Dendritic cell treated with granulocyte-macrophage colony-stimulating factor and Interleukin-4, amounts not matched to agents 40 ng/mL and 50 ng/mL, for 4 days (primary cell): ENCODE measurements at regions not wholly inside any gene's neighbourhood (a gene's known extent, or its start where the extent isn't known, plus 50 kb on each side); places are given as distances from the start of the nearest gene placed in this dataset.
"Not testable (repeated sequence)": the region's sequence is repeated elsewhere in the genome, so short reads cannot be mapped to it uniquely, and the experiment has no call there.

Source experiments
- H3K27ac Mint-ChIP-seq: one replicate; pipeline ENCODE4 v1.8.0; 2022; ENCODE audit warnings: mild to moderate bottlenecking, mixed read lengths
- H3K27me3 Mint-ChIP-seq: one replicate; pipeline ENCODE4 v1.8.0; 2022; ENCODE audit warnings: mild to moderate bottlenecking, mixed read lengths
- H3K36me3 Mint-ChIP-seq: one replicate; pipeline ENCODE4 v1.8.0; 2022; ENCODE audit warnings: low read depth, mixed read lengths
- H3K4me1 Mint-ChIP-seq: one replicate; pipeline ENCODE4 v1.8.0; 2022; ENCODE audit warnings: low read depth, mixed read lengths
- H3K4me3 Mint-ChIP-seq: one replicate; pipeline ENCODE4 v1.8.0; 2022; ENCODE audit warnings: mild to moderate bottlenecking, moderate library complexity, mixed read lengths
- H3K9me3 Mint-ChIP-seq: one replicate; pipeline ENCODE4 v1.8.0; 2022; ENCODE audit warnings: mixed read lengths
- intact Hi-C: fragments of 100-400 bp; cut with micrococcal nuclease; formaldehyde crosslinking; loops from one replicate; pipeline ENCODE4 v1.15.0; 2022

GRCh38 chr2:87547966-87548365, 199.9 kb upstream of the PLGLB2 start:
- H3K36me3 Mint-ChIP-seq, intact Hi-C loops, H3K4me3 Mint-ChIP-seq, H3K4me1 Mint-ChIP-seq, H3K27me3 Mint-ChIP-seq, H3K27ac Mint-ChIP-seq, H3K9me3 Mint-ChIP-seq: not testable (repeated sequence)

GRCh38 chr2:87548681-87549536, 199.0 kb upstream of the PLGLB2 start:
- H3K4me1 Mint-ChIP-seq, H3K27me3 Mint-ChIP-seq, intact Hi-C loops, H3K27ac Mint-ChIP-seq, H3K36me3 Mint-ChIP-seq, H3K9me3 Mint-ChIP-seq, H3K4me3 Mint-ChIP-seq: not testable (repeated sequence)

DNA sequence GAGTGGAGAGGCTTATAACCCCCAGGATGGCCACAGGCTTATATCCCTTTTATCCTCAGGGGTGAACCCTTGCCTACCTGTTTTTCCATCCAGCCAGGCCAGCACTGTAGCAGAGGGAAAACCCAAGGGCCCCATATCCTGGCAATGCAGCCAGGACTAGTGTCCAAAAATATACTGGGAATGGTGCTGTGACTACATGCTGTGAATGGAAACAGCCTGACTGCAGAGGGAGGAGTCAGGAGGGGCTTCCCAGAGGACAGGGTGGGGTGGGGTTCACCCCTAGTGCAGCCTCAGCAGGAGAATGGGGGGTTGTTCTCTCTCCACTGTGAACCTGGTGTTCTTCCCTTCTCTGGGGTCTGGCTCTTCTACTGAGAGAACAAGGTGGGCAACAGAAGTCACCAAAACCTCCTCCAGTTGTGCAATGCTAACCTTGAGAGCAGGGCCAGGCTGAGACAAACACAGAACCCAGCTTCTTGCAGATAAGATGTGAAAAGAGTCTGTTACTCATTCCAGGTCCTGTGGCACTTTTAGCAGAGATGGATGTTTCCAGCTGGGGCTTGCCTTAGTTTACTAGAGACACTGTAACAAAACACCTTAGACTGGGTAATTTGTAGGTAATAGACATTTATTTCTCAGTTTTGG, 198.2 kb upstream of the PLGLB2 start:
- H3K4me3 Mint-ChIP-seq, H3K9me3 Mint-ChIP-seq, H3K27me3 Mint-ChIP-seq, H3K27ac Mint-ChIP-seq, H3K36me3 Mint-ChIP-seq, intact Hi-C loops, H3K4me1 Mint-ChIP-seq: not testable (repeated sequence)

DNA sequence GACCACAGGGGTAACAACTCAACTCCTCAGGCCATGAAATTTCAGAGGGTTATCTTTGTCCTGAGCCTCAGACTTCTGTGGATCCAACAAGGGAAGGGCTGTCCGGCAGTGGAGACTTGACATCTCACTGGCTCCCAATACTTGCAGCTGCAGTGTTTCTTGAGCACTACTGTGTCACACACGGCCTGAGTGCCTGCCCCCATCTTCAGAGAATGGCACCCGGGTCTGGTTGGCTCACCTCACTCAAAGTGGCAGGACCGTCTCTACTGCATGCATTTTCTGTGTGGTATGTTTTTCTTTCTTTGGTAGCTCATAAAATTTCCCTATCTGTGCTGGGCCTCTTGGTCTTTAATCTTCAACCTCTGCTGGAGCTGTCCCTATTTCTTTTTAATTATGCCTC, 193.2 kb upstream of the PLGLB2 start:
- H3K27me3 Mint-ChIP-seq, H3K4me3 Mint-ChIP-seq, H3K4me1 Mint-ChIP-seq, H3K36me3 Mint-ChIP-seq, intact Hi-C loops, H3K9me3 Mint-ChIP-seq, H3K27ac Mint-ChIP-seq: not testable (repeated sequence)

DNA sequence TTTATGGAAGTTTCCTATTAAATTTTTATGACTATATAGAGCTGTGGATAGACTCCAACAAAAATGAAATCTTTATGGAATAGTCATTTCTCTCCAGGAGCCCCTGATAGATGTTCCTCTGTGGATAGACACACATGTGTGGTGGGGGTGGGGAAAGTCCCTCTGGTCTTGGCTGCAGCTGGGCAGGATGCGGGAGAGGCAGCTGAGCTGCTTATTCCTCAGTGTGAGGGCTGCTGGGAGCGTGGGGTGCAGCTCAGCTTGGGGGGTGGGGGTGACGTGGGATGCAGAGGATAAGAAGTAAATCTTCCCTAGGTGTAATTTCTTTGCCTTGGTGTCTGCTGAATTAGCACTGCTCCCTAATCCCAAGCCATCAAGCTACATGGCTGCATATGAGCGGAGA, 192.8 kb upstream of the PLGLB2 start:
- H3K4me3 Mint-ChIP-seq, H3K4me1 Mint-ChIP-seq, H3K27me3 Mint-ChIP-seq, H3K36me3 Mint-ChIP-seq, intact Hi-C loops, H3K9me3 Mint-ChIP-seq, H3K27ac Mint-ChIP-seq: not testable (repeated sequence)

DNA sequence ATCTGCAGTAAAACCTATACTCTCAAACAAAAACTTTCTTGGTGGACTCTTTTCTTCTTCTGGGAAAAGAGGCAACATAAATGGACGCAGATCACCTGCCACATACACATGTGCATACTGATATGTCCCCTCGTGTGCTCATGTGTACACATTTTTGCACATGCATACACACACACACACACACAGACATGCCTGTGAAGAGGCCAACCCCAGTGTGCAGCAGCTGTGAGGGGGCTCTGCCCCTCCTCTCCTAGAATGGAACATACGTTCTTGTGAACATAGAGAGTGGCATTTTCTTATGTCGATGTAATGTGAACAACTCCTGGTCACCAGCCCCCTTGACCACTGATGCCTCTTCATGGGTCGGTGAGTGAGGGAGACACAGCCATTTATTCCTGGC, 188.9 kb upstream of the PLGLB2 start:
- H3K36me3 Mint-ChIP-seq, H3K27me3 Mint-ChIP-seq, H3K27ac Mint-ChIP-seq, H3K4me1 Mint-ChIP-seq, H3K9me3 Mint-ChIP-seq, intact Hi-C loops, H3K4me3 Mint-ChIP-seq: not testable (repeated sequence)

GRCh38 chr2:87559735-87560134, 188.2 kb upstream of the PLGLB2 start:
- H3K4me1 Mint-ChIP-seq, H3K9me3 Mint-ChIP-seq, H3K27me3 Mint-ChIP-seq, H3K36me3 Mint-ChIP-seq, intact Hi-C loops, H3K4me3 Mint-ChIP-seq, H3K27ac Mint-ChIP-seq: not testable (repeated sequence)

GRCh38 chr2:87565116-87565515, 182.8 kb upstream of the PLGLB2 start:
- H3K4me3 Mint-ChIP-seq, H3K36me3 Mint-ChIP-seq, H3K27ac Mint-ChIP-seq, H3K27me3 Mint-ChIP-seq, H3K9me3 Mint-ChIP-seq, intact Hi-C loops, H3K4me1 Mint-ChIP-seq: not testable (repeated sequence)

DNA sequence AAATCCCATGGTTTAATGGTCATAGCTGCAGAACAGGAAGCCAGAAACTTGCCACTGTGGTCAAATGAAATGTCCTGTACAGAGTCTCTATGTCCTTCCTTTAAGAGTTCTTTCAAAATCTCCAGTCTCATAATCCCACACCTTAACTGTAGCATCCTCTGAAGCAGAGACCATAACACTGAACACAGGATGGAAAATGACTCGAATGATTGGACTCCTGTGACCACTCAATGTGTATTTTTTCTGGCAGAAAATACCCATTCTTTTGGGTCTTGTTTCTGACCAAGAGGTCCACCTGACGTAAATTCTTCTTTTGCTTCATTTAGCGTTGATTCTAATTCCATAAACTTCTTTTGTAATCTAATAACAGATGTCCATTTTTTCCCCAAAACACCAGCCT, 181.4 kb upstream of the PLGLB2 start:
- H3K27ac Mint-ChIP-seq, H3K36me3 Mint-ChIP-seq, H3K4me3 Mint-ChIP-seq, intact Hi-C loops, H3K4me1 Mint-ChIP-seq, H3K9me3 Mint-ChIP-seq, H3K27me3 Mint-ChIP-seq: not testable (repeated sequence)

- intact Hi-C loops, H3K27me3 Mint-ChIP-seq, H3K27ac Mint-ChIP-seq, H3K9me3 Mint-ChIP-seq, H3K4me1 Mint-ChIP-seq, H3K36me3 Mint-ChIP-seq, H3K4me3 Mint-ChIP-seq: not testable (repeated sequence)
These were observed 180.8 kb upstream of the PLGLB2 start for GRCh38 chr2:87567093-87567492.

GRCh38 chr2:87567912-87568311, 180.0 kb upstream of the PLGLB2 start:
- H3K4me3 Mint-ChIP-seq, H3K27ac Mint-ChIP-seq, H3K36me3 Mint-ChIP-seq, H3K9me3 Mint-ChIP-seq, intact Hi-C loops, H3K4me1 Mint-ChIP-seq, H3K27me3 Mint-ChIP-seq: not testable (repeated sequence)

DNA sequence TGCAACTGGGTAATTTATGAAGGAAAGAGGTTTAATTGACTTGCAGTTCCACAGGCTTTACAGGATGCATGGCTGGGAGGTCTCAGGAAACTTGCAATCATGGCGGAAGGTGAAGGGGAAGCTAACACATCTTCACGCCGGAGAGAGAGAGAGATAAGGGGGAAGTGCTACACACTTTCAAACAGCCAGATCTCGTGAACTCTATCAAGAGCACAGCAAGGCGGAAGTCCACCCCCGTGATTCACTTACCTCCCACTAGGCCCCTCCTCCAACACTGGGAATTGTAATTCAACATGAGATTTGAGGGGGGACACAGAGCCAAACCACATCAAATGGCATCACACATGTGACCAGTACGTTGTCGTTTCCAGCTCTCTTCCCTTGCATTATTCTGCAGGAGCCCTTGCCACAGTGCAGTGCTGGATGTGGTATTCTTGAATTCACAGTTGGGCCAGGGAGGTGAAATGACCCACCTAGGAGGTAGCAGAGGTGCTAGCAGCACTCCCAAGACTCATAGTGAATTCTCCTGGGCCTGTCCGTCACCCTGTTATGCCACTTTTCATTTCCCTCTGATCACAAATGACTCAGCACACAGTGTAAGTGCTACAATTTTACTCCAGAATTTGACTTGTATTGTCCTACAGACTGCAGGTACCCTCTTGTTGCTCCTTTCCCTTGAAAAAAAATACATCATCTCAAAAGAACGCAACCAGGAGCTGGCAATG, 179.2 kb upstream of the PLGLB2 start:
- H3K4me3 Mint-ChIP-seq, H3K9me3 Mint-ChIP-seq, H3K27me3 Mint-ChIP-seq, H3K36me3 Mint-ChIP-seq, H3K4me1 Mint-ChIP-seq, H3K27ac Mint-ChIP-seq, intact Hi-C loops: not testable (repeated sequence)

- H3K4me3 Mint-ChIP-seq, intact Hi-C loops, H3K36me3 Mint-ChIP-seq, H3K27me3 Mint-ChIP-seq, H3K4me1 Mint-ChIP-seq, H3K27ac Mint-ChIP-seq, H3K9me3 Mint-ChIP-seq: not testable (repeated sequence)
These were observed 178.0 kb upstream of the PLGLB2 start for GRCh38 chr2:87569689-87570397.

- H3K27ac Mint-ChIP-seq, H3K27me3 Mint-ChIP-seq, intact Hi-C loops, H3K36me3 Mint-ChIP-seq, H3K9me3 Mint-ChIP-seq, H3K4me3 Mint-ChIP-seq: not testable (repeated sequence)
- H3K4me1 Mint-ChIP-seq = peaks cover 18% of the 10 kb centered on the region
These were observed 175.9 kb upstream of the PLGLB2 start for GRCh38 chr2:87571889-87572465.
